Stimulated activated CD4-positive, alpha-beta T cell treated with anti-CD3 and anti-CD28 coated beads, Interleukin-4, amount 100 ng/mL, for 1 hour (primary cell): ENCODE measurements at regions not wholly inside any gene's neighbourhood (a gene's known extent, or its start where the extent isn't known, plus 50 kb on each side); places are given as distances from the start of the nearest gene placed in this dataset.

Experiments
- DNase-seq: peaks from one replicate; pipeline ENCODE4 v3.0.0-alpha.2; 2020

- DNase-seq: no peak
Observed at GRCh38 chr11:69395287-69395686, 86.2 kb upstream of the LINC01488 start.

- DNase-seq: no peak
Observed at GRCh38 chr11:69396051-69396947, 85.2 kb upstream of the LINC01488 start.

- DNase-seq: no peak
Observed at GRCh38 chr11:69396948-69397307, 84.5 kb upstream of the LINC01488 start.

GRCh38 chr11:69397732-69398131 is 83.7 kb upstream of the LINC01488 start:
- no peak for DNase-seq

GRCh38 chr11:69398529-69399492 is 82.7 kb upstream of the LINC01488 start:
- no peak for DNase-seq

- no peak for DNase-seq
Observed at GRCh38 chr11:69400140-69400539, 81.3 kb upstream of the LINC01488 start.

- DNase-seq: no peak
Observed at GRCh38 chr11:69400771-69401590, 80.5 kb upstream of the LINC01488 start.

- DNase-seq: no peak
Observed at GRCh38 chr11:69401715-69402114, 79.7 kb upstream of the LINC01488 start.

- no peak for DNase-seq
Observed at GRCh38 chr11:69402251-69402887, 79.1 kb upstream of the LINC01488 start.

GRCh38 chr11:69403556-69404215 is 77.8 kb upstream of the LINC01488 start:
- no peak for DNase-seq

GRCh38 chr11:69406060-69406459 is 75.4 kb upstream of the LINC01488 start:
- DNase-seq: no peak

GRCh38 chr11:69409812-69410645 is 71.4 kb upstream of the LINC01488 start:
- DNase-seq: no peak

GRCh38 chr11:69411257-69411924 is 70.1 kb upstream of the LINC01488 start:
- no peak for DNase-seq

GRCh38 chr11:69413015-69413801 is 68.3 kb upstream of the LINC01488 start:
- no peak for DNase-seq

GRCh38 chr11:69413993-69414392 is 67.5 kb upstream of the LINC01488 start:
- DNase-seq: no peak

GRCh38 chr11:69414773-69415187 is 66.7 kb upstream of the LINC01488 start:
- DNase-seq: no peak

- DNase-seq: no peak
Observed at GRCh38 chr11:69415411-69416142, 65.9 kb upstream of the LINC01488 start.

- DNase-seq: no peak
Observed at GRCh38 chr11:69416143-69416515, 65.3 kb upstream of the LINC01488 start.
